Trophoblast cell (in vitro differentiated cells and primary cell): ENCODE measurements at regions not wholly inside any gene's neighbourhood (a gene's known extent, or its start where the extent isn't known, plus 50 kb on each side); places are given as distances from the start of the nearest gene placed in this dataset.

Experiments used
- DNase-seq, 2 donors: peaks; one replicate each; pipeline ENCODE4 v3.0.0-alpha.2; 2016
- H2AFZ ChIP-seq: 2 replicates; pipeline ENCODE4 v1.6.1; 2013; ENCODE audit warnings: low read length, moderate library complexity, mild to moderate bottlenecking; ENCODE audit not compliant: insufficient read depth, poor library complexity
- H2AK5ac ChIP-seq: 2 replicates; pipeline ENCODE4 v1.6.1; 2013; ENCODE audit warnings: mild to moderate bottlenecking, low read length
- H2BK120ac ChIP-seq: 2 replicates; pipeline ENCODE4 v1.6.1; 2013; ENCODE audit warnings: low read length, mild to moderate bottlenecking, moderate library complexity; ENCODE audit not compliant: insufficient read depth, poor library complexity
- H2BK12ac ChIP-seq: 2 replicates; pipeline ENCODE4 v1.6.1; 2013; ENCODE audit warnings: mild to moderate bottlenecking, low read length, moderate library complexity
- H2BK5ac ChIP-seq: 2 replicates; pipeline ENCODE4 v1.6.1; 2013; ENCODE audit warnings: low read length, low read depth, moderate library complexity, mild to moderate bottlenecking; ENCODE audit not compliant: poor library complexity
- H3K14ac ChIP-seq: 2 replicates; pipeline ENCODE4 v1.6.1; 2013; ENCODE audit warnings: mild to moderate bottlenecking, low read length
- H3K18ac ChIP-seq: 2 replicates; pipeline ENCODE4 v1.6.1; 2013; ENCODE audit warnings: mild to moderate bottlenecking, low read length
- H3K23ac ChIP-seq: 2 replicates; pipeline ENCODE4 v1.6.1; 2013; ENCODE audit warnings: low read length
- H3K27ac ChIP-seq: 2 replicates; pipeline ENCODE4 v1.5.1; 2013; ENCODE audit warnings: low read depth, mild to moderate bottlenecking, inconsistent platforms, low read length, moderate library complexity
- H3K27me3 ChIP-seq: 2 replicates; pipeline ENCODE4 v1.6.1; 2013; ENCODE audit warnings: inconsistent platforms, mild to moderate bottlenecking, low read length, moderate library complexity; ENCODE audit not compliant: insufficient read depth
- H3K36me3 ChIP-seq, 2 experiments: 1 replicate in 1 of 2; 2 replicates in 1 of 2; pipeline ENCODE4 v1.6.1; 2013; ENCODE audit warnings: low read length in 2 of 2, mild to moderate bottlenecking in 2 of 2, moderate library complexity in 1 of 2; ENCODE audit not compliant: insufficient read depth in 2 of 2, control insufficient read depth in 1 of 2
- H3K4ac ChIP-seq: 2 replicates; pipeline ENCODE4 v1.6.1; 2013; ENCODE audit warnings: low read depth, mild to moderate bottlenecking, low read length, moderate library complexity
- H3K4me1 ChIP-seq, 2 experiments: 1 replicate in 1 of 2; 2 replicates in 1 of 2; pipeline ENCODE4 v1.6.1; 2013; ENCODE audit warnings: low read length in 2 of 2, mild to moderate bottlenecking in 2 of 2, moderate library complexity in 1 of 2; ENCODE audit not compliant: insufficient read depth in 2 of 2, control insufficient read depth in 1 of 2
- H3K4me2 ChIP-seq: 2 replicates; pipeline ENCODE4 v1.6.1; 2013; ENCODE audit warnings: inconsistent platforms, mild to moderate bottlenecking, low read length, moderate library complexity
- H3K4me3 ChIP-seq: 2 replicates; pipeline ENCODE4 v1.5.1; 2013; ENCODE audit warnings: mild to moderate bottlenecking, low read depth, low read length, inconsistent platforms
- H3K79me1 ChIP-seq: one replicate; pipeline ENCODE4 v1.6.1; 2013; ENCODE audit warnings: low read length
- H3K79me2 ChIP-seq: 2 replicates; pipeline ENCODE4 v1.6.1; 2013; ENCODE audit warnings: low read length, mild to moderate bottlenecking; ENCODE audit not compliant: control insufficient read depth, insufficient read depth, poor library complexity
- H3K9ac ChIP-seq: 2 replicates; pipeline ENCODE4 v1.6.1; 2013; ENCODE audit warnings: mild to moderate bottlenecking, low read length
- H3K9me3 ChIP-seq: 2 replicates; pipeline ENCODE4 v1.6.1; 2013; ENCODE audit warnings: low read depth, mild to moderate bottlenecking, control low read depth, inconsistent platforms, low read length; ENCODE audit not compliant: insufficient read depth
- H4K12ac ChIP-seq: 2 replicates; pipeline ENCODE4 v1.6.1; 2013; ENCODE audit warnings: low read depth, mild to moderate bottlenecking, low read length, moderate library complexity
- H4K8ac ChIP-seq: 2 replicates; pipeline ENCODE4 v1.6.1; 2013; ENCODE audit warnings: low read depth, mild to moderate bottlenecking, low read length, moderate library complexity
- H4K91ac ChIP-seq: one replicate; pipeline ENCODE4 v1.6.1; 2013; ENCODE audit warnings: low read depth, mild to moderate bottlenecking, low read length, moderate library complexity
- WGBS: extraction: QIAGEN DNeasy Blood & Tissue Kit; methylation state at CpG from one replicate; pipeline ENCODE4 v1.1.7; 2013; ENCODE audit warnings: missing lambda C conversion rate; ENCODE audit not compliant: insufficient read length, insufficient coverage; ENCODE audit errors: extremely low coverage; 5-methylcytosine and 5-hydroxymethylcytosine counted together

DNA sequence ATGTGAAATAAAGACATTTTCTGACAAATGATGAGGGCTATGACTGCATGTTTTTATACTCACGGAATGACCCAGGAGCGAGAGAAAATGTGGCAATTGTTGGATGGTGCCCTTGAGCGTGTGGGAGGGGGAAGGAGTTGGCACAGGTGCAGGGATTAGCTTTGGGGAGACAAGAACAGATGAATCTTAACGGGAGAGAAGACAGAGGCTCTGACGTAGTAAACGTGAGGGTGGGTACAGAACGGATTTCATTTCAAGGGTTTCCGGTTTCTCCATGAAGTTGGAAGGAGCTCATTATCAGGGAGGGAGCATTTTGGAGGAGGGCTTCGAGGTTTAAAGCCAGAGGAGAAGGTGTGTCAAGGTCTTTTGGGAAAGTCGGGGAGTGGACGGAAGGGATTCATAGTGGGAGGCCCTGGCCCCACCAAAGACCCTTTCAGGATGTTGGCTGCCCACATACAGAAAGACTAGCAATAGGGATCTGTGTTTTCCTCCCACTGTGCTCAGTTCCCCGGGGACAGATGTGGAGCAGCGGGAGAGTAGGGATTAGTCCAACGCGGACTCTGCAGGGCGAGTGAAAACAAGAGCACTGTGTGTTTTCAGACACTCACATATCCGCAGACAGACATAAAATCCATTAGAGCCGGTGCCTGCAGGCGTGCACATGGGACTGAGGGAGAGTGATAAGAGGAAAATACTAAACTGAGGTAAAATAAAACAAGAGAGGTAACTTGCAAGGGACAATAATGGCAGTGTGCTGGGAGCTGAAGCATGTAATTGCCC, 584.1 kb downstream of the AJAP1 start:
- DNase-seq: no peak

GRCh38 chr1:5235355-5235899, 581.0 kb downstream of the AJAP1 start:
- Histone ChIP-seq H3K9ac (no peak overlapping the region), H4K8ac (no peak overlapping the region), H3K4me1 (no peaks in the 10 kb centered on the region), H3K23ac (no peak overlapping the region), H3K79me2 (no peaks in the 10 kb centered on the region), H2AFZ (no peak overlapping the region), H3K9me3 (no peaks in the 10 kb centered on the region), H3K18ac (no peak overlapping the region), H3K4me3 (no peak overlapping the region), H2BK5ac (no peak overlapping the region), H3K4me2 (no peak overlapping the region), H2BK12ac (no peak overlapping the region), H3K27me3 (no peaks in the 10 kb centered on the region), H4K91ac (no peak overlapping the region), H2BK120ac (no peak overlapping the region), H3K4ac (no peak overlapping the region), H4K12ac (no peak overlapping the region), H3K79me1 (no peaks in the 10 kb centered on the region), H3K27ac (no peak overlapping the region), H3K36me3 (no peaks in the 10 kb centered on the region), H2AK5ac (no peak overlapping the region), H3K14ac (no peak overlapping the region)
- DNase-seq: no peak
- no CpG with 5 or more reads among the region's 6 CpGs for WGBS

More for the DNA sequence above, 584.1 kb downstream of the AJAP1 start:
- no peaks in the 10 kb centered on the region for H3K36me3 ChIP-seq
- no peak overlapping the region for H3K14ac ChIP-seq
- H2AK5ac ChIP-seq: no peak overlapping the region
- H3K4ac ChIP-seq: no peak overlapping the region
- no peaks in the 10 kb centered on the region for H3K79me2 ChIP-seq
- no peak overlapping the region for H2BK120ac ChIP-seq
- no peaks in the 10 kb centered on the region for H3K79me1 ChIP-seq
- no peak overlapping the region for H3K4me2 ChIP-seq
- H3K9me3 ChIP-seq: peaks cover 3% of the 10 kb centered on the region
- H3K23ac ChIP-seq: no peak overlapping the region
- no peak overlapping the region for H3K27ac ChIP-seq
- no peak overlapping the region for H3K4me3 ChIP-seq
- H3K18ac ChIP-seq: no peak overlapping the region
- no peak overlapping the region for H2BK5ac ChIP-seq
- no peak overlapping the region for H3K9ac ChIP-seq
- no CpG with 5 or more reads among the region's 19 CpGs for WGBS
- H2AFZ ChIP-seq: no peak overlapping the region
- no peak overlapping the region for H4K8ac ChIP-seq
- H2BK12ac ChIP-seq: no peak overlapping the region
- H4K91ac ChIP-seq: no peak overlapping the region
- no peaks in the 10 kb centered on the region for H3K27me3 ChIP-seq
- H3K4me1 ChIP-seq: no peaks in the 10 kb centered on the region
- H4K12ac ChIP-seq: no peak overlapping the region

DNA sequence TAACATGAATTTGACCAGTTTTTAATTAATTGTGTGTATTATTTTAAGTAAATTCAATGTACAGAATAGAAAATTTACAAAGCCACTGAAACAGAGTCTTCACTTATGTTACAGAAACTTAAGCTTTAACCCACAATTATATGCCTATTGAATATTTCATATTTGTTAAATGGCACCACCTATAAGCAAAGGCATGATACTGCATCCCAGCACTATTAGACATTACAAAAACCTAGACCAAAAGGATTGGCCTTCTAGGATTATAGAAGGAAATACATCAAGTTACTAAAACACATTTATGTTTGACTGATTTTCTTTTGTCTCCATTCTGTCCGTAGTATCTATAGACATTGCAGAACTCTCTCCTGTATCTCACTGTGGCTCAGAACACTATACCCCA, 578.1 kb downstream of the AJAP1 start:
- Histone ChIP-seq H3K27me3 (no peaks in the 10 kb centered on the region), H2BK12ac (no peak overlapping the region), H2BK5ac (no peak overlapping the region), H3K9me3 (no peaks in the 10 kb centered on the region), H3K27ac (no peak overlapping the region), H4K91ac (no peak overlapping the region), H2AK5ac (no peak overlapping the region), H2BK120ac (no peak overlapping the region), H3K79me2 (no peaks in the 10 kb centered on the region), H4K8ac (no peak overlapping the region), H3K14ac (no peak overlapping the region), H3K23ac (no peak overlapping the region), H3K4me1 (no peaks in the 10 kb centered on the region), H3K4me2 (no peak overlapping the region), H3K36me3 (no peaks in the 10 kb centered on the region), H3K9ac (no peak overlapping the region), H3K18ac (no peak overlapping the region), H3K4me3 (no peak overlapping the region), H4K12ac (no peak overlapping the region), H3K79me1 (no peaks in the 10 kb centered on the region), H3K4ac (no peak overlapping the region), H2AFZ (no peak overlapping the region)
- no peak for DNase-seq
- no CpG with 5 or more reads among the region's 1 CpG for WGBS

DNA sequence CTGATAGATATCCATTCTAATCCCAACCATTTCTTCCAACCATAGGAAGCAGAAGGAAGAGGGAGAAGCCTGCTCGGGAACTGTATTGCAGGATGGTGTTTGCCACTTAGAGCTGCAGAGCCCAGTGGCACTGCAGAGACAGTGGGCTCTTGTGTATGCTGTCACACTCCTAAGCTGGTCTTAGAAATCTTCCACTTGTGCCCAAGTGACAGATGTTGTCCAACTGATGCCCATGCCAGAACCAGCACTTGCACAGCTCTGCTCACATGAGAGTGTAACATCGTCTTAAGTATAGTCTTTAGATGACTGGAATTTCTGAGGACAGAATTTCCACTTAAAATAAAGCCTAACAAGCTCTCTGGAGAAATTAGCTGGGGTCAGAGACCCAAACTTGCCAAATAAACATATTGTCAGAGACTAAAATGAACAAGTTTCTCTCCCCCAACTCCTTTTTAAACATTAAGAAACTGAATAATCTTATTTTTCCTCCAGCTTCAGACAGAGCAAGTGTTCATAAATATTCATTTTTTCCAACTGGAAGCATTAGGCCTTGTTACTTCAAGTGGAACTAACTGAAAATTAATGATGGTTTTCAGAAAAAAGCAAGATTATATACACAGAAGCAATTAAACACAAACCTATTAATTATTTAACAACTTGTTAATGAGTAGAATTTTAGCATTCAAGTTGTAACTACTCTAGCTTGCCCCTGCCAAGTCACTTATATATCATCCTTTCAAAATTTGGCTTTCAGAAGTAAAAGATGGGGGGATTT, 577.3 kb downstream of the AJAP1 start:
- Histone ChIP-seq H3K27me3 (no peaks in the 10 kb centered on the region), H3K4me2 (no peak overlapping the region), H3K79me1 (no peaks in the 10 kb centered on the region), H3K23ac (peak overlapping the region; percentile 45), H3K4ac (no peak overlapping the region), H4K8ac (no peak overlapping the region), H2BK12ac (no peak overlapping the region), H2AK5ac (no peak overlapping the region), H3K18ac (no peak overlapping the region), H2AFZ (no peak overlapping the region), H3K27ac (no peak overlapping the region), H3K9ac (no peak overlapping the region), H3K79me2 (no peaks in the 10 kb centered on the region), H2BK120ac (no peak overlapping the region), H4K91ac (no peak overlapping the region), H2BK5ac (no peak overlapping the region), H3K4me3 (no peak overlapping the region), H4K12ac (no peak overlapping the region), H3K14ac (no peak overlapping the region), H3K36me3 (no peaks in the 10 kb centered on the region), H3K9me3 (no peaks in the 10 kb centered on the region), H3K4me1 (no peaks in the 10 kb centered on the region)
- no peak for DNase-seq
- no CpG with 5 or more reads among the region's 2 CpGs for WGBS
